ENCODE measurements at regions not wholly inside any gene's neighbourhood (a gene's known extent, or its start where the extent isn't known, plus 50 kb on each side); places are given as distances from the start of the nearest gene placed in this dataset.

DNA sequence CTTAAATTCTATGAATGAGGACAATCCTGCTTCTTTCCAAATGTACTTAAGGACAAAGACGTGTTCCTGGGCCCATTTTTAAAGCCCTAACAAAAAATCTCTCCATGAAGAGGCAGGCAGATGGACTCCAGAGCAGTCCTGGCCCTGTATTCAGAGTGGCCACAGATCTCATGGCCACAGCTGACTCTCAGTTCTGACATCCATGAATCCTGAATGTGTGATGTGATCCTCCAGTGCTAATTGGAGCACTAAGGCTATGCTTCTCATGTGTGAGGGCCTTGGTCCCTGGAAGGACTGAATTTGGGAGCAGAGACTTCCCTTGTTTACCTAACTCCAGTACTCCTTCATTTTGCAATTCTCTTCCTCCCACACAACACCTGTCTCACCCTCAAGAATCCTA is 373.0 kb downstream of the AGTPBP1 start:
- no peak overlapping the region for H3K27ac ChIP-seq
- TF ChIP-seq ZFX (IDR thresholded peaks at IDR 0.05) (no peak), CTCF (conservative IDR thresholded peaks at IDR 0.05) (no peak)

DNA sequence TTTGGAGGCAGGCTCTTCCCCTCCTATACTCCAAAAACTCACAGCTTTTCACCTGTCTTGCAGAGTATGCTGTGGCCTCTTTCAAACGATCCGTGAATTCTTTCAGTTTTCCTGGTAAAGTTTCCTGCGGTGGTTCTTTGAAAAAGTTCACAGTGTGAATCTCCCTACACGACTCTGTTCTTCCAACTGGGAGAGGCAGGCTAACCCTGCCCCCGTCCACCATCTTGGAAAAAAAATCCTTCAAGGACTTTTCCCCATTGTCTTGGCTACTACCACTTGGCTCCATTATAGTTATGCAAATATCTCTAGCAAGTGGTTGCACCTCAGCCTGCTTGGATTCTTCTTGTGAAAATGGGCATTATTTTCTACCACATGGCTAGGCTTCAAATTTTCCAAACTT is 382.6 kb downstream of the AGTPBP1 start:
- TF ChIP-seq CTCF (conservative IDR thresholded peaks at IDR 0.05) (no peak), ZFX (IDR thresholded peaks at IDR 0.05) (no peak)

GRCh38 chr9:85349046-85349445 is 392.7 kb downstream of the AGTPBP1 start:
- no peak for TF ChIP-seq CTCF (conservative IDR thresholded peaks at IDR 0.05)
- TF ChIP-seq ZFX (IDR thresholded peaks at IDR 0.05) = no peak
- H3K27ac ChIP-seq = no peak overlapping the region

More for the DNA sequence above, 382.6 kb downstream of the AGTPBP1 start:
- no peak overlapping the region for H3K27ac ChIP-seq

DNA sequence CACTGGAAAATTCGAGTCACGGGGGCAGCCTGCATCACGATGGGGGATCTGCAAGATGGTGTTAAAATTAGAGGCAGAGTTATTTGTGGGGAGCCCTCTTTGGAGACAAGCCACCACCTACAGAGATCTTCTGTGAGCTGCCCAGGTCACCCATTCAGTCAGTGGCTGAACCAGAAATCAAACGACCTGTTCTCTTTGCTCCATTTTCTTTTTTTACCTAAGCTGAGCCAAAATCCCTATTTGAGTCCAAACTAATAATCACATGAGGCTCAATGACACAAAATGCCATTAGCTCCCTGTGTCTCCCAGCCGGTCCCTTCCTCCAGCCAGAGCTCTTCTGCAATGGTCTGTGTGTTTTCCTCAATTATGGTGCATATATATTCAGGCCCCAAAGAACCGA is 394.2 kb downstream of the AGTPBP1 start:
- H3K27ac ChIP-seq = no peak overlapping the region
- TF ChIP-seq ZFX (IDR thresholded peaks at IDR 0.05) (no peak), CTCF (conservative IDR thresholded peaks at IDR 0.05) (no peak)

GRCh38 chr9:85344901-85345300 is 396.9 kb downstream of the AGTPBP1 start:
- TF ChIP-seq ZFX (IDR thresholded peaks at IDR 0.05) = no peak

DNA sequence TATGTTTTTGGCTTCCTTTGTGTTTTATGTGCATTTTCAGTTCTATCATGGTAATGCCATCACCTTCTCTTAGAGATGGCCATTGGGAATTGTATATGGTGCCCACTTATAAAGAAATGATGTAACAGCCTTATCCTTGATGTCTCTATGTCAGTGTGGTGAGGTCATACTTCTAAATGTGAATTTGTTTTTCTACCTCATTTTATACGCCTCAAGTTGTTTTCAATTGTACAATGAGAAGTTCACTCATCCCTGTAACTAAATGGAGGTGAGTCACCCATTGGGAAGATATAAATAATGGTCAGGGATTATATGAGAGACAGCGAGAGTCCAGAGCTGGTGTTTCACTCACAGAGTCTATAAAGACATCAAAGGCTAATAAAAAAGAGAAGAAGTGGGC is 402.4 kb downstream of the AGTPBP1 start:
- H3K27ac ChIP-seq = no peak overlapping the region
- TF ChIP-seq CTCF (conservative IDR thresholded peaks at IDR 0.05) = no peak
- no peak for TF ChIP-seq ZFX (IDR thresholded peaks at IDR 0.05)

More at GRCh38 chr9:85344901-85345300, 396.9 kb downstream of the AGTPBP1 start:
- no peak overlapping the region for H3K27ac ChIP-seq

DNA sequence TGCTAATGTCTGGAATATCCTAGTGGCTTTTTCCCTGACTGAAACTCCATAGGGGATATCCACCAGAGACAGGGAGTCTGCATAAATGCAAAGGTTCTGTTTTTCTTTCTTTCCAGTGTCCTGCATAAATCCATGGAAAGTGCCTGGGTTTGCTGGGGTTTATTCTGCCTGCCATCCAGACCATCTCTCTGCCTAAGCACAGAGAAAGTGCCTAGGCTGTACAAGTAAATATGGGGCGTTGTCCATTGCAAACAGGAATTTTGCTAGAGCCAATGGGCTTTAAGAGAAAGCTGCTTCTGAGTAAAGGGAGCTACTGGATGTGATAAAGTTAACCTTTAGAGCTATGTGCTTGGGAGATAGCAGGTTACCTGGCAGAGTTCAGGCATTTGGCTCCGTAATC is 407.5 kb downstream of the AGTPBP1 start:
- H3K27ac ChIP-seq = no peak overlapping the region
- TF ChIP-seq CTCF (conservative IDR thresholded peaks at IDR 0.05) (no peak), ZFX (IDR thresholded peaks at IDR 0.05) (no peak)

- peak; percentile 38 for TF ChIP-seq CTCF (conservative IDR thresholded peaks at IDR 0.05)
- TF ChIP-seq ZFX (IDR thresholded peaks at IDR 0.05) = no peak
- H3K27ac ChIP-seq = no peak overlapping the region
Measured at GRCh38 chr9:85332487-85332886, 409.3 kb downstream of the AGTPBP1 start.
